GM12872 (cell line): ENCODE measurements at regions not wholly inside any gene's neighbourhood (a gene's known extent, or its start where the extent isn't known, plus 50 kb on each side); places are given as distances from the start of the nearest gene placed in this dataset.

ENCODE experiments used
- TF ChIP-seq, protein P1 (sequence below): IDR thresholded peaks from 3 replicates; pipeline ENCODE4 v1.5.1; 2011; ENCODE audit warnings: low read depth, mild to moderate bottlenecking, low read length, moderate library complexity; ENCODE audit not compliant: insufficient read depth

DNA sequence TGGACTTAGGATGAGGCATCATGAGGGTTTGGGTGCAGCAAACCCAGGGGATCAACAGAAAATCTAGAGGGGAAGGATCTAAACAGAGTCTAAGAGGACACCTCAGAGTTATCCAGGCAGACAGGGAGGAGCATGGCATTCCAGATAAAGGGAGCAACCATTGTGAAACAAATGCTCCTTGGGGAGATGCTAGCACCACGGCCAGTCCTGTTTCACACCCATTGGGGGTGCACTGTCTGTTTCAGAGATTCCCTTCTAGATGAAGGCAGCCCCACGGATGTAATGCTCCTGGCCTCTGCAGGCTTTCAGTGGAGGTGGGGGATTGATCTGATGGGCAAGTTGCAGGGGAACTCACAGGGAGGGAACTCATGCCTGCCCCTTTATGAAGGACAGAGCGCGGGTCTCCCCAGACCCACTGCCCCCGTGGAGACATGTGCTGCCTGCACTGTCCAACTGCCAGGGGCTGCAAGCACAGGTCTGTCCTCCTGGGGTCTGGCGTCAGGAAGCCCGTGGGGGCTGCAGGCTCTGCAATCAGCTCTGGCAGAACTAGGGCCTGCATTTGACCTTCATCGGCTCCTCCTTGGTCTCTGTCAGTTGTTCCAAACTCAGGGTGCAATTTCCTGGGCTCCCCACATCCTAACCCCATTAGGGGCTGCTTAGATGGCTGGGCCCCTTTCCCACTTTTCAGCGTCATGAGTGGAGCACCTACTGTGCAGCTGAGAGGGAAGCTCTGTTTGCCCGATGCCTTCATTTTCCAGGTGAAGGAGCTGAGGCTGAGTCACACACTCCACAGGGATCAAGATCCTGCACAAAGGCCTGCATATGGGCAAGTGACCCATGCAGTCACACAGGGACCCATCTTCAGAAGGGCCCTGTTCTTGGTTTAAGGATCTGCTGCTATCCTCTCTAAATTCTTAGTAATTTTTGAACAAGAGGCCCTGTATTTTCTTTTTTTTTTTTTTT lies 163.4 kb downstream of the ARL4C start:
- TF ChIP-seq, protein P1, sequence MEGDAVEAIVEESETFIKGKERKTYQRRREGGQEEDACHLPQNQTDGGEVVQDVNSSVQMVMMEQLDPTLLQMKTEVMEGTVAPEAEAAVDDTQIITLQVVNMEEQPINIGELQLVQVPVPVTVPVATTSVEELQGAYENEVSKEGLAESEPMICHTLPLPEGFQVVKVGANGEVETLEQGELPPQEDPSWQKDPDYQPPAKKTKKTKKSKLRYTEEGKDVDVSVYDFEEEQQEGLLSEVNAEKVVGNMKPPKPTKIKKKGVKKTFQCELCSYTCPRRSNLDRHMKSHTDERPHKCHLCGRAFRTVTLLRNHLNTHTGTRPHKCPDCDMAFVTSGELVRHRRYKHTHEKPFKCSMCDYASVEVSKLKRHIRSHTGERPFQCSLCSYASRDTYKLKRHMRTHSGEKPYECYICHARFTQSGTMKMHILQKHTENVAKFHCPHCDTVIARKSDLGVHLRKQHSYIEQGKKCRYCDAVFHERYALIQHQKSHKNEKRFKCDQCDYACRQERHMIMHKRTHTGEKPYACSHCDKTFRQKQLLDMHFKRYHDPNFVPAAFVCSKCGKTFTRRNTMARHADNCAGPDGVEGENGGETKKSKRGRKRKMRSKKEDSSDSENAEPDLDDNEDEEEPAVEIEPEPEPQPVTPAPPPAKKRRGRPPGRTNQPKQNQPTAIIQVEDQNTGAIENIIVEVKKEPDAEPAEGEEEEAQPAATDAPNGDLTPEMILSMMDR = no peak

DNA sequence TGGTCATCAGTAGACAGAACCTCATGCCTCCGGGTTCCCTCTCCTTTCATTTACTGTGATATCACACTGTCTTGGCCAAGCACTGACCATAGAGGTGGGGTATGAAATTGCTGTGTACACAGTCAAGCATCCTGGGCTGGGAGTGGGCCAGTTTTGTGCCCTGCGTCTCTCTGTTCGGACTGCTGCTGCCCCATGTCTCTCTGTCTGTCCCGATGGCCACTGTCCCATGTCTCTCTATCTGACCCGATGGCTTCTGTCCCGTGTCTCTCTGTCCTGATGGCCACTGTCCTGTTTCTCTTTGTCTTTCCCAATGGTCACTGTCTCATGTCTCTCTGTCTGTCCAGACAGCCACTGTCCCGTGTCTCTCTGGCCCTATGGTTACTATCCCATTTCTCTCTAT lies 164.9 kb downstream of the ARL4C start:
- TF ChIP-seq, protein P1 = no peak

DNA sequence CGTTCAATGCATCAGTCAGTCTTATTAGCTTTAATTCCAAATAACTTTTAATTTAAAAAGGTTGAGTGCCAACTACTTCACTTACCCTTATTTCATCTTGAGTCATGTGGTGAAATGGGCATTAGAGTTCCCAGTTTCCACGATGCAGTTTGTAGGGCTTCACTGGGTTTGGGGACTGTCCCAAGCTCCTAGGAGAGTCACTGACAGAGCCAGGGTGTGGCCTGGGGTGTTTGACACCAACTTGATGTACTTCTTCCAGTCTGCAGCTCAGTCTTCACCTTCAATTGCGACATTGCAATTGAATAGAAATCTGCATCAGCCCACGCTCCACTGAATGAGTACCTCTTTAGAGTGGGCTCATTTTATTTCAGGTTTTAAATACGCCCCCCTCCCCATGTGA lies 165.3 kb downstream of the ARL4C start:
- TF ChIP-seq, protein P1 = no peak

DNA sequence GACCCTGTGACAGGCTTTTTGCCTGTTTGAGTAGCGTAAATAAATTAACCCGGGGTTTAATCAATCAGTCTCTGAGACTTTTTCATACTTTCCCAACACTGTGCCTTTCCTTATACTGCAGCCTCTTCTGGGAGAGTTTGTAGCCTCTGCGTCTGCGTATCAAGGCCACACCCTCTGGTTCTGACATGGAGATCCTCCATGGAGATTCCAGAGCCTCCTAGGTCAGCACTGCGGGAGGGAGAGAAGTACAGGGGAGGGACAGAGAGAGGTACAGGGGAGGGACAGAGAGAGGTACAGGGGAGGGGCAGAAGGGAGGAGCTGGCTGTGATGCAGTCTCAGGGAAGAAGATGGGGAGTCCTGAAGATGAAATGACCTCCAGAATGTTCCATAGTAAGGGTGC lies 166.0 kb downstream of the ARL4C start:
- TF ChIP-seq, protein P1 = no peak

DNA sequence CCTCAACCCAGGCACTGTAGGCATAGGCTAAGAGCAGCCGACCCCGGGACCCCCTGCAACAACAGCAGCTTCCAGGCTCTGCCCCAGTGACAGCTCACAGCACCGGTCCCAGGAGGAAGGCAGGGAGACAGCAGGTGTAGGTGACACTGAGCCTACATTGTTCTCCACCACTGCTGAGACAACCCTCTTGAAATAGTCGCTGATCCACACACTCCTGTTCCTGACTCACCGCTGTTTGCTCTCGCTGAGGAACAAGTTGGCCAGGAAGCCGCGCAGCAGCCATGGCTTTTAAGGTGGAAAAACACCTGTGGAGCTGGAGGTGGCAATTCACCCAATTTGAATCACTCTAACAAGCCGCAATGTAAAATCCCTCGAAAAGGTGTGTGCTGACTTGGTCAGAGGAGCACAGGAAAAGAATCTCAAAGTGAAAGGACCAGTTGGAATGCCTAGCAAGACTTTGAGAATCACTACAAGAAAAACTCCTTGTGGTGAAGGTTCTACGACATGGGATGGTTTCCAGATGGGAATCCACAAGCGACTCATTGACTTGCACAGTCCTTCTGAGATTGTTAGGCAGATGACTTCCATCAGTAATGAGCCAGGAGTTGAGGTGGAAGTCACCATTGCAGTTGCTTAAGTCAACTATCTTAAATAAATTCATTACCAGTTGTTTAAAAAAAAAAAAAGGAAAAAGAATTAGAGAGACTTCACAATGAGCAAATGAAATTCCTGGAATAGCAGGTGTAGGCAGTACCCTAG lies 167.5 kb downstream of the ARL4C start:
- TF ChIP-seq, protein P1 = no peak

DNA sequence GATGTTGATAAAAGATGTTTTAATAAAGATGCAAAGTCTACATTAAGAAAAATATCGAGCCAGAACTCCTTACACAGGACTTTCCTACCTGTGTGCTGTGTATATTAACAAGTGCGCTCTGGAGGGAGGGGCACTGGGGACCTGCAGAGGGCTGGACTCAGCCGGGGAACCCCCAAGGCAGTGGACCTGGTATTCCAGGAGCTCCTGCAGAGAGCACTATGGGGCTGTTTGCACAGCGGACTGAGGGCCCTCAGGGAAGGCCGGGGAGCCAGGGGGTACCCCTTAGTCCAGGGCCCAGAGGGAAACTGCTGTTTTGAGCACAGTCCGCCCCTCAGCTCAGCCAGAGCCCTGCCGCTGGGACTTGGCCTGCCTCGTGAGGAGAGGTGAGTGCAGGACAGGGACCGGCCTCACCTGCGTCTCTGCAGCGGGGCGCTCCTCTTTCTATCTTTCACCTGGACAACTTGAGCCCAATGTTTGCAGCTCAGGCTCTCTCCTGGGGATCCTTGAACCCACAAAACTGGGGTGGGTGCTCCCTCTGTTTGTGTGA lies 168.4 kb downstream of the ARL4C start:
- TF ChIP-seq, protein P1 = no peak

DNA sequence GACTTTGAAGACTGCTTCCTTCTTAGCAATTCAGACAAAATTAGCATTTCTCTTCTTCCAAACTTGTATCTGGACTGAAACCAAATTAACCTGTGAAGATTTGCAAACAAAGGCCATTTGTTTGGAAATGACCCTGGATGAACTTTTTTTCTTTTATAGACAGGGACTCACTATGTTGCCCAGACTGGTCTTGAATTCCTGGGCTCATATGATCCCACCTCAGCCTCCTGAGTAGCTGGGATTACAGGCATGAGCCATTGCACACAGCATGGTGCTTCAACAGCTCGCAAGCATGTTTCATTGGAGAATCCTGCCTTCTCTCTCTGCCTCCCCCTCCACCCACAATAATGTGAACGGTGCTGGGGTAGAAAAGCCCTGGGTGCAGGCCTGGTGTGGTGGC lies 170.2 kb downstream of the ARL4C start:
- TF ChIP-seq, protein P1 = no peak
